Epithelial cell of esophagus (primary cell): ENCODE measurements at regions not wholly inside any gene's neighbourhood (a gene's known extent, or its start where the extent isn't known, plus 50 kb on each side); places are given as distances from the start of the nearest gene placed in this dataset.

Experiments used
- DNase-seq: peaks from one replicate; pipeline ENCODE4 v3.0.0; 2010; ENCODE audit warnings: low read depth
- H3K4me3 ChIP-seq: 2 replicates; pipeline ENCODE4 v1.5.1; 2011; ENCODE audit warnings: mild to moderate bottlenecking, low read length, control low read depth
- TF ChIP-seq, protein P1 (sequence below): IDR thresholded peaks from 2 replicates; pipeline ENCODE4 v1.5.1; 2011; ENCODE audit warnings: low read depth, mild to moderate bottlenecking, low read length, control low read depth, inconsistent platforms; ENCODE audit not compliant: insufficient read depth; ENCODE audit errors: missing control alignments

DNA sequence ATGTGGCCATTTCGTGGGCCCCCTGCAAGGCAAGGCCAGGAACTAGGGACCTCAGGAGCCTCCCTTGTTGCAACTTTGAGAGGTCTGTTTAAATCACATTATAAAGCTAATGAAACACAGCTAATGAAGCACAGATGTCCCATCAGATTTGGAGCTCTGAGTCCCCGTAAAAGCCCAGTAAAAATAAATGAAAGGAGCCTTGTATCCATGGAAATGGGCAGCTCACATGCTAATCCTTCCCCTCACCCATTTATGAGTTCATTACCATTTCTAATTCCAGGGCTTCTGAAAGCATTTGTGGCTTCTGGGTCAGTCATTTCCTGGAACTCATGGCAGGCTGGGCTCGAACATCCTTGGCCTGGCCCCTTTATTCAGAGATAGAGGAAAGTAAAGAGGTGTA is 274.8 kb downstream of the SS18 start:
- TF ChIP-seq, protein P1, sequence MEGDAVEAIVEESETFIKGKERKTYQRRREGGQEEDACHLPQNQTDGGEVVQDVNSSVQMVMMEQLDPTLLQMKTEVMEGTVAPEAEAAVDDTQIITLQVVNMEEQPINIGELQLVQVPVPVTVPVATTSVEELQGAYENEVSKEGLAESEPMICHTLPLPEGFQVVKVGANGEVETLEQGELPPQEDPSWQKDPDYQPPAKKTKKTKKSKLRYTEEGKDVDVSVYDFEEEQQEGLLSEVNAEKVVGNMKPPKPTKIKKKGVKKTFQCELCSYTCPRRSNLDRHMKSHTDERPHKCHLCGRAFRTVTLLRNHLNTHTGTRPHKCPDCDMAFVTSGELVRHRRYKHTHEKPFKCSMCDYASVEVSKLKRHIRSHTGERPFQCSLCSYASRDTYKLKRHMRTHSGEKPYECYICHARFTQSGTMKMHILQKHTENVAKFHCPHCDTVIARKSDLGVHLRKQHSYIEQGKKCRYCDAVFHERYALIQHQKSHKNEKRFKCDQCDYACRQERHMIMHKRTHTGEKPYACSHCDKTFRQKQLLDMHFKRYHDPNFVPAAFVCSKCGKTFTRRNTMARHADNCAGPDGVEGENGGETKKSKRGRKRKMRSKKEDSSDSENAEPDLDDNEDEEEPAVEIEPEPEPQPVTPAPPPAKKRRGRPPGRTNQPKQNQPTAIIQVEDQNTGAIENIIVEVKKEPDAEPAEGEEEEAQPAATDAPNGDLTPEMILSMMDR = no peak
- no peak overlapping the region for H3K4me3 ChIP-seq

DNA sequence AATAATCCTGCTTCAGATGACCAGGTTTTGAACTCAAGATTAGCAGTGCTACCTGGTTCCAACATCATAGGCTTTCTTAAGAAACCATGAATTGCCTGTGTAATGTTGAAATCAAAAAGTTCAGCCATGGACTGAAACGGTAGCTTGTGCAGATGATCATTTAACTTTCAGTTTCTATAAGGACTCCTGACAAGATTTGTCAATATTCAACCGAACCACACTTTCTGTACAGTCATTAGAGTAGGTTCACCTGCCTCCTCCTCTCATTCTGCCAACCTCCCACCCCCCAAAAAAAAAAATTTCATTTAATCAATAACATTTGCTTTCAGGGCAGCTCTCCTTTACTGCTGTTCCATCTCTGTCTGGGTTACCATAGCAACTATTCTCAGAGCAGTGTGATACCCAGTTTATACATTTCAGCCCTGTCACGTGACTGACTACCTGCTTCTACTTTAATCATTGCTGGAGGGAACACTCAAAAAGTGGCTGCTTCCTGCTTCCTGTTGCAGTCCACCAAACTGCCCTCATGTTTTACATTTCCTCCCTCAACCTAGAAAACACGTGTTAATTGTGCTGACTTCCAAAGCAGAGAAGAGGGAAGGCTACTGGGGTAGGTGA is 275.5 kb downstream of the SS18 start:
- TF ChIP-seq, protein P1 = no peak
- no peak overlapping the region for H3K4me3 ChIP-seq
- DNase-seq = no peak

More for the DNA sequence above, 274.8 kb downstream of the SS18 start:
- no peak for DNase-seq

DNA sequence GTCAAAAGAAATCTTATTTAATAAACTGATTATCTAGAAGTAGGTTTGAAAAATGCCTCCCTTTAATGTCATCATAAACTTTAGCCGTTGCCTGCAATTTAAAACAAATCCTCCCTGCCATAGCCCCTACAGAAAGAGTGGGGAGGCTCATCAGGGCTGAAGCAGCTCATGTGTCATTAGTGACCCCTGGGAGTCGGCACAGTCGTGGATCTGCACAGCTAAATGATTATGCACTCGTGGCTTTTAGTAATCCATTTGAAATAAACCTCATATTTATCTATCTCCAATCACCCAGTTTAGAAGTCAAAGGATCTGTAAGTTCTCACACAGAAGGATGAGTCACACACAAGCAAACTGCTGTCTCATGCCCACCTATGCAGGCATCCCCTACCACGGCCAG is 277.3 kb downstream of the SS18 start:
- no peak for DNase-seq
- TF ChIP-seq, protein P1 = no peak

DNA sequence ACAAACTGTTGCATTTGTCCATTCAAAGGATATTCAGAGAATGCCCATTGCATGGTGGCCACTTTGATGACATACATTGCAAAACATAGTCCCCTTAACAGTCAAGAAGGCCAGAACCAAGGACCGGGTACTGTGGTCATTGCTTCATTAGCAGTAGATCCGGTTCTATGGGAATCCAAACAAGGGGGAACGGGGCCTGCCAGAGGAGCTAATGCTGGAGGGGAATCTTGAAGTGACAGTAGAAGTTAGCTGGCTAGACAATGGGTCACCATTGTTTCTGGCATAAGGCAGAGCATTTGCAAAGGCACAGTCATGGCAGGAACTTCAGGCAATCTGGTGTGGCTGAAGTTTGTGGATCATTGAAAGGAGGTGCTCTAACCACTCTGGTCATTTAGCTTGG is 279.7 kb downstream of the SS18 start:
- TF ChIP-seq, protein P1 = no peak
- DNase-seq = no peak
- H3K4me3 ChIP-seq = no peak overlapping the region

More for the DNA sequence above, 277.3 kb downstream of the SS18 start:
- H3K4me3 ChIP-seq = no peak overlapping the region

DNA sequence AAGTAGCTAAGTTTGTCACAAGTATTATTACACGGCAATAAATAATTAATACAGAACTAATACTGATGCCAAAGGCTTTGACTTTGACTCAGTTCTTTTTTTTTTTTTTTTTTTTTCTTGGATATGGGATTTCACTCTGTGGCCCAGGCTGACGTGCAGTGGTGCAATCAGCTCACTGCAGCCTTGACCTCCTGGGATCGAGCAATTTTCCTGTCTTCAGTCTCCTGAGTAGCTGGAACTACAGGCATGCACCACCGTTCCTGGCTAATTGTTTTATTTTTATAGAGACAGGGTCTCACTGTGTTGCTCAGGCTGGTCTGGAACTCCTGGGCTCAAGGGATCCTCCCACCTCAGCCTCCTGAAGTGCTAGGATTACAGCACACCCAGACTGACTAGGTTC is 284.5 kb downstream of the SS18 start:
- no peak overlapping the region for H3K4me3 ChIP-seq
- TF ChIP-seq, protein P1 = no peak
- no peak for DNase-seq

DNA sequence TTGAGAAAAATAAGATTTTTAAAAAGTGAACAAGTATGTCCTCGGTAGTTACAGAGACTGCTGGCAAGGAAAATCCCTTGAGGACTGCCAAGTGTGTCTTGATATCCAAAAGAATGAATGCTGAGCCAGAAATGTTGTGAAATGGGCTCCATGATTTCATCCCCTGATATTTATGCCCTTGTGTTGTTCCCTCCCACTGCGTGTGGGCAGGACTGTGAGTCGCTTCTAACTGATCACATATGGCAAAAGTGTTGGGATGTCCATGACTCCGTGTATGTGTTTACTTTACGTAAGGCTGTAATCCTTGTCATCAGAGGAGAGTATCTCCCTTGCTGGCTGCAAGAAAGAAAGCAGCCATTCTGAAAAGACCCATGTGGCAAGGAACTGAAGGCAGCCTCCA is 285.1 kb downstream of the SS18 start:
- DNase-seq = no peak
- TF ChIP-seq, protein P1 = no peak
- no peak overlapping the region for H3K4me3 ChIP-seq

DNA sequence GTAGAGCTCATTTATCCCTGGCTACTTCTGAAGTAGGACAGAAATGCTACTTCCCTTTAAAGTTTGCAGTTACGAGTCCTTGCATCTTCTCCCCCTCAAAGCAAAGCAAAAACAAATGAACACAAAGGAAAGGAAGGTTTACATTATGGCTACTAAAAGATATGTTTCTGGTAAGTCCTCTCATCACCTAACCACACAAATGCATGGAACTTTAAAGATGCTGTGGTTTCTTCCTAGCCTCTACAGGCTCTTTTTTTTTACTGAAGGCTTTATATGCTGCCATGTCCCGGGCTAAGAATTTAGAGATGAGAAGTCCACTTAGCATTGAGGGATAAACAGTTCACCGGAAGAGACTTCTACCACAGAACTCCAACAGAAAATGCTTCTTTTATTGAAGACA is 291.2 kb downstream of the SS18 start:
- TF ChIP-seq, protein P1 = no peak
- no peak for DNase-seq
- no peak overlapping the region for H3K4me3 ChIP-seq
